ENCODE measurements at regions not wholly inside any gene's neighbourhood (a gene's known extent, or its start where the extent isn't known, plus 50 kb on each side); places are given as distances from the start of the nearest gene placed in this dataset.

DNA sequence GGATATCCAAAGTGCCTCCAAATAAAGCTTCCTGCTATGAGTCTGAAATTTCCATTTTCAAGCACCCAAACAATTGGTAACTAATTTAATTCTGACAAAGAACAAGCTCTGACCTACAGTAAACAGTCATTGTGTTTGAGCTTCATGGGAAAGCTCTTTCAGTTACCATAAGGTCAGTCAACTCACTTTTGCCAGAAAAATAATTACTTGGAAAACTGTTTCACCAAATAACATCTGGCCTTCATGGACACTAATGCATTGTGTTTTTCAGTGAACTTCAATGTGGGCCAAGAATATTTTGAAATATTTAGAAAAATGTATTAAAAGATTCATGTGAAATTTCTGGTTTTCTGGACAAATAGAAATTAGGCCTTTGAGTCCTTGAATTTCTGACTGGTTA lies 369.9 kb downstream of the GALR1 start:
- H3K4me3 ChIP-seq (replicated peaks; ENCODE audit: low read depth, low read length) = no peak overlapping the region
- TF ChIP-seq, protein P1, sequence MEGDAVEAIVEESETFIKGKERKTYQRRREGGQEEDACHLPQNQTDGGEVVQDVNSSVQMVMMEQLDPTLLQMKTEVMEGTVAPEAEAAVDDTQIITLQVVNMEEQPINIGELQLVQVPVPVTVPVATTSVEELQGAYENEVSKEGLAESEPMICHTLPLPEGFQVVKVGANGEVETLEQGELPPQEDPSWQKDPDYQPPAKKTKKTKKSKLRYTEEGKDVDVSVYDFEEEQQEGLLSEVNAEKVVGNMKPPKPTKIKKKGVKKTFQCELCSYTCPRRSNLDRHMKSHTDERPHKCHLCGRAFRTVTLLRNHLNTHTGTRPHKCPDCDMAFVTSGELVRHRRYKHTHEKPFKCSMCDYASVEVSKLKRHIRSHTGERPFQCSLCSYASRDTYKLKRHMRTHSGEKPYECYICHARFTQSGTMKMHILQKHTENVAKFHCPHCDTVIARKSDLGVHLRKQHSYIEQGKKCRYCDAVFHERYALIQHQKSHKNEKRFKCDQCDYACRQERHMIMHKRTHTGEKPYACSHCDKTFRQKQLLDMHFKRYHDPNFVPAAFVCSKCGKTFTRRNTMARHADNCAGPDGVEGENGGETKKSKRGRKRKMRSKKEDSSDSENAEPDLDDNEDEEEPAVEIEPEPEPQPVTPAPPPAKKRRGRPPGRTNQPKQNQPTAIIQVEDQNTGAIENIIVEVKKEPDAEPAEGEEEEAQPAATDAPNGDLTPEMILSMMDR (IDR thresholded peaks at IDR 0.05; ENCODE audit: low read length, missing control alignments) = no peak
- no peak for DNase-seq (ENCODE audit: low read depth)

DNA sequence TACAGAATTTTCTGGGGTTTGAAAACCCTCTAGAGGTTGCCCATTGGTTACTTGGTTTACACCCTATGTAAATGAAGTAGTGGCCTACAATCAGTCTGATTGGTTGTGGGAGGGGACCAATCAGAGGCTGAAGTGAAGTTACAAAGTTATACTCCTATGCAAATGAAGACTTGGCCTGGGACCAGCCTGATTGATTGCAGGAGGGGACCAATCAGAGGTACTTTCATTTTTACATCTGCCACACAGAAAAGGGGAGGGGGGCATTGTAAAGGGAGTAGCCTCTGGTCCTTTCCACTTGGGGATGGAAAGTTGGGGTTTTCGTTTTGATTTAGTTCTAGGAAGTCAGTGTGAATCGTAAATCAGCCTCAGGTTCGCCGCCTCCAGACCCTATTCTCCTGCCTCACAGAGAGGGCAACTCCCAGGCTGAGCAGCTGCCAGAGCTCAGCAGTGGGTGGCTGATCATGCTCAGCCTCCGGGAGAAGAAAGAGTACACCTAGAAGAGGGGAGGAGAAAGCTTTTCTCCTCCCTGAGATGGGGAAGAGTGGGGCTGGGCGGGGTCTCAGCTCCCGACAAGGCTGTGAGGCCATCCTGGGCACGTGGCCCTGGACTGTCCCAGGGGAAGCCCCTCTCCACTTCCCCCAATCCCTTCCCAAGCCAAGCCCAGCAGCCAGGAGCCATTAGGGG lies 372.5 kb downstream of the GALR1 start:
- no peak overlapping the region for H3K4me3 ChIP-seq (replicated peaks; ENCODE audit: low read depth, low read length)
- no peak for DNase-seq (ENCODE audit: low read depth)
- TF ChIP-seq, protein P1 (IDR thresholded peaks at IDR 0.05; ENCODE audit: low read length, missing control alignments) = no peak

DNA sequence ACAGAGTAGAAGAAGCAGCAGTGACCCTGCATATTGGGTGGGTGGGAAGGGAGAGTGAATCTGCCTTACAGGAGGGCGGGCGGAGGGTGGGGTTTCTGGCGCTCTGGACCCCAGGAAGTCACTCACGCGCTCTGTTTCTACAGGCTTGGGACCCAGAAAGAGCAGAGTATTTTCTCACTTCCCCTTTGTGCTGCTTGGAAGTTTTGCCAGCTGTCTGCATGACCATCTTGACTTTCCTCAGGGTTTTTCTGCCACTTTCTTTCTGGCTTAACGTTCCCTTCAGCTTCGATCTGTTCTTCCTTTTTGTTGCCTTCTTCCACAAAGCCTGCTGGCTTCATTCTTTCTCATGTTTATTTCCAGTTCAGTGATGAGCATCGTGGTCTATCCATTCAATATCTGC lies 383.1 kb downstream of the GALR1 start:
- TF ChIP-seq, protein P1 (IDR thresholded peaks at IDR 0.05; ENCODE audit: low read length, missing control alignments) = no peak
- no peak overlapping the region for H3K4me3 ChIP-seq (replicated peaks; ENCODE audit: low read depth, low read length)
- no peak for DNase-seq (ENCODE audit: low read depth)

DNA sequence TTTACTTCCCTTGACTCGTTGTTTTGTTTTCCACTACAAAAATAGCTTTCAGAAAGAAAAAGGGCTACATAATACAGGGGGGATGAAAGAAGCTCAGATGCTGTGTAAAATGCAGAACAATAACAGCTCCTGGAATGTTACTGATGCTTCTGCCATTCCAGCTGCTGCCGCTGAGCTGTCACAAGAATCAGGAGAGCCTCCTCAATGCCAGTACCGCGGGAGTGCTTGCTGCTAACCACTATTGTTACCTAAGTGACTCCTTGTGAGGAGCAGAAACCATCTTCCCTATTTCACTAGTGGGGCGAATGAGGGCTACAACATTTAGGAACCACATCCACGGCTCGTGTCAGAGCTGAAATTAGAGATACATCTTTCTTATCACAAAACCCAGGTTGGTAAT lies 384.8 kb downstream of the GALR1 start:
- DNase-seq (ENCODE audit: low read depth) = no peak
- no peak overlapping the region for H3K4me3 ChIP-seq (replicated peaks; ENCODE audit: low read depth, low read length)
- TF ChIP-seq, protein P1 (IDR thresholded peaks at IDR 0.05; ENCODE audit: low read length, missing control alignments) = no peak

DNA sequence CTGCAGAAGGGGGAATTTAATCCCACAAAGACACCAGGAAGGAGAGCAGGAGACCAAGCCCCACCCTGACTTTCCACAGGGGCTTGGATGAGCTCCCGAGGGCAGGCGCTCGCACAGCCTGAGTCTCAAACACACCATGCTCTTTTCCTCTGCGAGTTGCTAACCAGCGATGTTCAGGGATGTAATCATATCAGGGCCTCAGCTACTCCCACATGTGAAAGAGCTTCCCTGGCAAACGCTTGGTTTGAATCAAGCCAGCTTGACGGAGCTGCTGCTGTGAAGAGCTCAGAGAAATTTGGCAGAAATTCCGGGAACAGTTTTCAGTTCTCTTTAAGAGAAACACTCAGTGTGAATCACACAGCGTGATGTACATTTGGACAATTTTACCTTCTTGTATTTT lies 385.8 kb downstream of the GALR1 start:
- peak; percentile 4 for DNase-seq (ENCODE audit: low read depth)
- H3K4me3 ChIP-seq (replicated peaks; ENCODE audit: low read depth, low read length) = no peak overlapping the region
- TF ChIP-seq, protein P1 (IDR thresholded peaks at IDR 0.05; ENCODE audit: low read length, missing control alignments) = no peak

DNA sequence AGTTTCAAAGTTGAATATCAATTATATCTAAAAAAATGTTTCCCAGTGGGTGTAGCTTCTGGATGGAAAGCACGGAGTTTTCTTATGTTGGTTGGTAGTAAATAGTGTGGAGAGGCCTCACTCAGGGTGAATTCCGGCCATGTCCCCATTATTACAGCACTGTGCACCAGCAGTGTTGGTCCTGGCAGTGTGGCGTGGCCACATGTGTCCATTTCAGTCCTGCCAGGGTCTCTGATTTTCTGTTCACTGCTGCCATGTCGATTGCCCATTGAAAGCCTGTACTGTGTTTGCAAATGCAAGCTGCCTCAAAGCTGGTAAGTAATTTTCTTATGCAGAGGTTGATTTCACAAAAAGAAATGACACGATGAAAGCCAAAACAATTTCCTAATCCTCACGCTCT lies 386.2 kb downstream of the GALR1 start:
- TF ChIP-seq, protein P1 (IDR thresholded peaks at IDR 0.05; ENCODE audit: low read length, missing control alignments) = no peak
- no peak overlapping the region for H3K4me3 ChIP-seq (replicated peaks; ENCODE audit: low read depth, low read length)
- no peak for DNase-seq (ENCODE audit: low read depth)

Data from fibroblast of pulmonary artery (primary cell).